Activated CD4-positive, alpha-beta T cell treated with anti-CD3 and anti-CD28 coated beads for 24 hours (primary cell): ENCODE measurements at regions not wholly inside any gene's neighbourhood (a gene's known extent, or its start where the extent isn't known, plus 50 kb on each side); places are given as distances from the start of the nearest gene placed in this dataset.
"Not testable (repeated sequence)": the region's sequence is repeated elsewhere in the genome, so short reads cannot be mapped to it uniquely, and the experiment has no call there.

Experiments used
- DNase-seq, 2 donors: peaks; one replicate each; pipeline ENCODE4 v3.0.0-alpha.2; 2020; ENCODE audit warnings: low read depth in 2 of 2

DNA sequence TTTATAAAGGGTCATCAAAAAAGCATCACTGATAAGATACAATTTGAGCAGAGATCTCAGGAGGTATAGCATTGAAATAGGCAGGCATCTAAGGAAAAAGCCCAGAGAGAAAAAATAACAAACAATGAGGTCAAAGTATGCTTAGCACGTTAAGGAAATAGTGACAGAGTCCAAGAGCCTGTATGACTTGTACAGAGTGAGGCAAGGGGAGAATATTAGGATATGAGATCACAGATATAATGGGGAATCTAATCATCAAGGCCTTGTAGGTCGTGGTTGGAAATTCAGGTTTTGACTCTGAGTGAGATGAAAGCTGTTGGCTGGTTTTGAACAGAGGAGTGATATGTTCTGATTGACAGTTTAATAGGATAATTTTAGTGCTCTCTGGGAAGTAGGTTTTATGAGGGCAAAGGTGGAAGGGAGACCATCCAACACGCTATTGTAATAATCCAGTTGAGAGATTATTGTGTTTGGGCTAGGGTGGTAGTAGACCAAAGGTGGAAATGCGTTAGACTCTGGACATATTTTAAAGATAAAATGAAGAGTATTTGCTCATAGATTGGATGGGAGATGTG, 644.6 kb upstream of the TMPRSS15 start:
- DNase-seq: no peak

DNA sequence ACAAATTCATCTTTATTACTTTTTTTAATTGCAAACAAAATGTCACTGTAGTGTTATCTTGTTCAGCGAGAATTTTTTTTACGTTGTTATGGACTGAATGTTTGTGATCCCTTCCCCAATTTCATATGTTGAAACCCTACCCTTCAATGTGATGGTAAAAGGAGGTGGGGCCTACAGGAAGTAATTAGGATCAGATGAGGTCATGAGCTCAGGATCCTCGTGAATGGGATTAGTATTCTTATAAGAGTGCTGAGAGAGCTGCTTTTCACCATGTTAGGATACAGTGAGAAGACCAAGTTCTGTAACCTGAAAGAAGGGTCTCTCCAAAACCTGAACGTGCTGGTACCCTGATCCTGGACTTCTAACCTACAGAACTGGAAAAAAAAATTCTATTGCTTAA, 646.0 kb upstream of the TMPRSS15 start:
- no peak for DNase-seq

DNA sequence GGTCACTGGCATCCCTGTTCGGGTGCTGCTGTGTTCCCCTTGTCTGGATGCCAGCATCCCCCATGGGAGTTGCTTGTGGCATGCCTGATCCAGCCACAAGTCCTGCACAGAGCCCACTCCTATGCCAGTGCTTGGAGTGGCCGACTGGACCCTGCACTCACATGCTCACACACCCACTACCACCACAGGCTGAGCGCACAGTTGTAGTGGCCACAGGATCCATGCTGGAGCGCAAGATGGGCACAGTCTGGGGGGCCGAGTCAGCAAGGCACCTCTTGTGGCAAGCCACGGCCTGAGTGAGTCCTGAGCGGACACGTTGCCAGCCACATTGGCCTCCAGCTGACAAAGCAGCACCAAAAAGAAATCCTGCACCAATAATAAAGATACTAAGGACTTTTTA, 661.6 kb upstream of the TMPRSS15 start:
- no peak for DNase-seq

DNA sequence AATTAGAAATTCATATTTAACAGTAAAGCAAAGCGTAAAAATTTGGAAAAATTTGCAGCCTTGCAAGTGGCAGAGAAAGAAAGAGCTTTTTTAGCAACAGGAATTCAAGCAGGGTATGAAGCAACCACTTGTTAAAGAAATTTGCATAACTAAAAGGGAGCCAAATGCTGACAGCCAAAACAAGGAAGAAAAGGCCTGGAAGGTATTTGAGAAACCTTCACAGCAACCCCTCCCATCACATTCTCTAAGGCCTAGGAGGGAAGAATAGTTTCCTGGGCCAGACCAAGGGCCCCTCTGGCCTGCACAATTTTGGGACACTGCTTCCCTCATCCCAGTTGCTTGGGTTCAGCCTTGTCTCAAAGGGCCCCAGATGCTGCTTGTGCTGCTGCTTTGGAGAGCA, 672.4 kb upstream of the TMPRSS15 start:
- no peak for DNase-seq

DNA sequence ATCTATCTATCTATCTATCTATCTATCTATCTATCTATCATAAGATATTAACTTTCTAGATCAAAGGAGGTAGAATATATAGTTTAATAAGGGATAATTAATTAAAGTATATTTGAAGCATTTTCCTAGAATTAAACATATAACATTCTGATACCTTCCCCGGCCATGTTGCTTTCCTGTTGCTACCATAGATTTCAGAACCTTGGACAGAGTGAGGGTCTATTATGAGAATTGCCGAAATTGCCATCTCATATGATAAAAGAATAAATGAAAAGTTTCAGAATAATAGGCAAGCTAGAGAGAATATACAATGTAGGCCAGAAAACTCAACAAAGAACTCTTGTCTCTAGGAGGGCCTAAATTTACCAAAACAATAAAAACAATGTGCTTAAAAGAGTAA, 706.1 kb upstream of the TMPRSS15 start:
- DNase-seq: no peak

DNA sequence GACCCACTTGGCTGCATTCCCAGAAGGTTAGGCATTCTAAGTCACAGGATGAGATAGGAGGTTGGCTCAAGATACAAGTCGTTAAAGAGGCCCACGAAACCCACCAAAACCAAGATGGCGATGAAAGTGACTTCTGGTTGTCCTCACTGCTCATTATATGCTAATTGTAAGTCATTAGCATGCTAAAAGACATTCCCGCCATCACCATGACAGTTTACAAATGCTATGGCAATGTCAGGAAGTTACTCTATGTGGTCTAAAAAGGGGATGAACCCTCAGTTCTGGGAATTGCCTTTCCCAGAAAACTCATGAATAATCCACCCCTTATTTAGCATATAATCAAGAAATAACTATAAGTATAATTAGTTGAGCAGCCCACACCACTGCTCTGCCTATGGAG, 715.7 kb upstream of the TMPRSS15 start:
- DNase-seq: not testable (repeated sequence)

DNA sequence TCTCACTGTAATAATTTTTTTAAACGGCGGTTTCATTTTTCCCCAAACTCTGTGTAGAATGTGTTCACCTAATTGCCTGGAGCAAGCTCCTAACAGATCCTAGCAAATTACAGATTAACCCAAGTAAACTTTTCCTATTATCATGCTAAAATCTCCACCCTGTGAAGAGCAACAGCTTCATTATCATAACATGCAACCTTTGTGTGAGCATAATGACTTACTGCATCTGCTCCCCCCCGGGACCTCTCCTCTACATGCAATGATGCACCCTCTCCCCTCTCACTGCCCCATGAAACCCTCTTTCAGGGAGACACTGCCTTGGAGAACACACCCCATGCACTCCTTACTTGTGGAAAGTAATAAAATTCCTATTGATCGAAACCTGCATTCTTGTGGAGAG, 717.0 kb upstream of the TMPRSS15 start:
- DNase-seq: no peak

DNA sequence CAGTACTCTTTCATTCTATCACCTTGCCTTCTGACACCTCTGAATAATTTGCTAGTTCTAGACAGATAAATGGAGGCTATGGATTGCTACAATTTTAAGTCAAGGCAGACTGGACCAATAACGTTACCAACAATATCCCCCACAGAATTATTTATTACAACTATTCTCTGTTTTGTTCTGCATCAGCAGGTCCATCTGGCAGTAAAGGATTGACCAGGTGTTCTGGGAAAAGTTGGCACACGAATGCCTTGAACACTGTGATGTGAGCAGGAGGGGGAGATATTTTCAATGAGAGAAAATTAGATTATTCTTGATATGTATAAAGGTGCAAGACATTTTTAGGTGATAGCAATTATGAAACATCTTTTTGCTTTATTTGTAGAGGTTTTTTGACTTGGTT, 718.8 kb upstream of the TMPRSS15 start:
- DNase-seq: no peak

DNA sequence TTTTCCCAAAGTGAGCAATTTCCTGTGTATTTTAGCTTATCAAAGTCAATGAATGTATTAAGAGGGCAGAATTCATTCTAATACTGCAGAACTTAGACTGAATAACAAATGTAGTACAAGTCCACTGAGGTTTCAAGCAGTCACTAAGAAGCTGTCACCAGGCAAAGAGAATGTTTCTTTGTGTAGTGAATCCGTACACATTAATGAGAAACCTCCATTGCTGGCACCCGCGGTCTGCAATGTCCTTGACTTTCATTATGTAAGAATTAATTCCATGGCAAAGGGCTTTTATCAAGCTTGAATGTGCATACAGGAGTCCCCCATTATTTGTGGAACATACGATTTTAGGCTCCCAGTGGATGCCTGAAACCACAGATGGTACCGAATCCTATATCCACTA, 719.5 kb upstream of the TMPRSS15 start:
- no peak for DNase-seq

DNA sequence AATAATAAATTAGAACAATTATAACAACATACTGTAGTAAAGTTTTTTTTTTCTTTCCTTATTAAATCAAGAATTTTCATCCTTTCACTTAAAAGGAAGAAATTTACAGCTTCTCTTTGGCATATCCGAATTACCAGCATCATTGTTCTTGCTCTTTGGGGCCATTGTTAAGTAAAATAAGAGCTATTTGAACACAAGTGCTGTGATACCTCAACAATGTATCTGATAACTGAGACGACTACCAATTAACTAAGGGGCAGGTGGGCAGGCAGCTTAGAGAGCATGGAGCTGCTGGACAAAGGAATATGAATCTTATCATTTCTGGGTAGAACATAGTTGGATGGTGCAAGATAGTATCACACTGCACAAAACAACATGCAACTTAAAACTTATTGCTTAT, 719.9 kb upstream of the TMPRSS15 start:
- no peak for DNase-seq

DNA sequence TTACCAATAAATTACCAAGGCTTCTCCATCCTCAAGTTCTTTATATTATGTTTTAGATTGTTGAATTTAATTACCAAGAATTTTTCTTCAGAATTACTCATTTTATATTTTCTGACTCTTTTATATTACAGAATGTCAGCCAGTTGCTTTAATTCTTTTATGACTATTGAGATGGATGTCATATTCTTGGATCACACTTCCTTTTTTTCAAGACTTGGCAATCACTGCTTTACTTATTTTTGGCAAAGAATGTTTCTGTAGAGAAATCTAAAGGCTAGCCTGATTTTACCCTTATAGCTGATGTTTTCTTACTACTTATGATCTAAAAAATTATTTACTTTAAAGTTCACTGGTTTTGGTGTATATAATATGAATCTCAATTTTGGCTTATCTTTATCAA, 721.1 kb upstream of the TMPRSS15 start:
- DNase-seq: no peak

DNA sequence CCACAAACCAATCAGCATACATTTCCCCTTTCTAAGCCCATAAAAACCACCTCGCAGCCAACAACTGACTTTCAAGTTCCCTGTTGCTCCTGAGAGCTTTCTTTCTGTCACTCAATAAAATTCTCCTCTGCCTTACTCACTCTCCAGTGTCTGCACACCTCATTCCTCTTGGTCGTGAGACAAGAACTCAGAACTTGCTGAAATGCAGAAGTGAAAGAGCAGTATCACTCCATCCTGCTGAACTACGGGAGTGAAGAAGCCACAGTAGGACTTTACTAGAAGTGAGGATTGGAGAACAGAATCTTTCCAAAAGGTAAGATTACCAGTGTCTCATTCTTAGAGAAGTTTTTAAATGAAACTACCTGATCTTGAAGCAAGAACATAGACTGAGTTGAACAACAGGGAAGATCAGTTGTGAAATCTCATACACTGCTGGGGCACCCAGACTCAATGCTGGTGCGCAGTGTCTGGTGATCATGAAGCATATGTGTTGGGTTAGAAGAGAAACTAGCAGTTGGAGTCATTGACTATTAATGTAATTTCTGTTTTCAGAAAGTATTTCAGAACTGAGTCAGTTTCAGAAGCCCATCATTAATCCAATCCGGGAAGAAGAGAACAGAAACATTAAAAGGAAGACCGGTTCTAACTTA, 726.9 kb upstream of the TMPRSS15 start:
- DNase-seq: no peak

DNA sequence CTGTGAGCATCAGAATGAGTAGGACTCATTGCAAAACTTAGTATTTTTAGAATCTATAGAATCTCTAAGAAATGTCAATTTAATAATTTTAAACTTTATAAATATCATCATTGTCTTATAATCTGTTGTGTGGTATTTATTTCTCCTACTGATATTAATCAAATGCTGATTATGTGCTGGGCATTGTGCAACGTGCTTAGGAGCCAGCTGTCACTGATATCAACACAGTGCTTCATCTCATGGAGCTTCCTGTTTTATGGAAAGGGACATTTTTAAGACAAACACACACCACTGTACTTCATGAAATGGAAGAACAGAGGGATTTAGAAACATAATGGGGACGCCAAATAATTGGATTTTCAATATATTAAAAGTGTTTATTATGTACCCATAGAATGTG, 737.9 kb upstream of the TMPRSS15 start:
- no peak for DNase-seq

DNA sequence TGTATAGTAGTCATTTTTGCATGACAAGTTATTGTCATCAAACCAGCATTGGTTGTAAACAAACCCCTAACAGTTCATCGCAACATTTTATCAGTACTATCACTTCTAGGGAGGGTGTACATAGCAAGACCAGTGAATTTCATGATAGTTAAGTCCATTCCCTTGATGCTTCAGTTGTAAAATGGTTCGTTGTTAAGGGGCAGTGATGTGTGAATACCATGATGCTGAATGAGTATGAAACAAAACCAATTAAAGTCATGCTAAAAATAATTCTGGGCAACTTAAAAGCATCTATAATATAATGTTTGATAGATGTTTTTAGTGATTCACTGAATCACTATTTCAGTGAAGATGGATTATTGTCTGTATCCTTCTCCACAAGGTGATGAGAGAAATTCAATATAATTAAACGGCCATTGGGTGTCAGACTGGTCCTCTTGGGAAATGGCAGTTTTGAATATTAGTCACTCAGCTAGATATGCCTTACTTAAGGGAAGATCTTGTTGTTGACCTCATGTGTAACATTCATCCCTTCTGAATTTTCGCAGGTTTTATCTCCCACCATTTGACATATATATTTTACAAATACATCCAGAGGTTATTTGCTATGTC, 742.2 kb upstream of the TMPRSS15 start:
- no peak for DNase-seq

DNA sequence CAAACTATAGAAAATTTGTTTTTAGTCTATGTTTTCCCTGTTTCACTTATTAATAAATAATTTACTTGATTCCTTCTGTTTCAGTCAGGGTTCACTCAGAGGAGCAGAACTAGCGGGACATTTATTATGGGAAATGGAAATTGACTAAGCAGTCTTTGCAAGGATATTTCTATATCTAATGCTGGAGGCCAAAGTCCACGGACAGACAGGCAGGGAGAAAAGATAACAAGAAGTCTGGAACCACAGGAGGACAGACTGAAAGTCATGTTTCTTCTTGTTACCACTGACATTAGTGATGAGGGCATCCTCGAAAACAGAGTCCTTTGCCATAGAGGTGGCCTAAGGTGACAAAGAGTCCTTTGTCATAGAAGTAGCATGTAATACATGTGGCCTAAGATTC, 744.5 kb upstream of the TMPRSS15 start:
- DNase-seq: no peak

DNA sequence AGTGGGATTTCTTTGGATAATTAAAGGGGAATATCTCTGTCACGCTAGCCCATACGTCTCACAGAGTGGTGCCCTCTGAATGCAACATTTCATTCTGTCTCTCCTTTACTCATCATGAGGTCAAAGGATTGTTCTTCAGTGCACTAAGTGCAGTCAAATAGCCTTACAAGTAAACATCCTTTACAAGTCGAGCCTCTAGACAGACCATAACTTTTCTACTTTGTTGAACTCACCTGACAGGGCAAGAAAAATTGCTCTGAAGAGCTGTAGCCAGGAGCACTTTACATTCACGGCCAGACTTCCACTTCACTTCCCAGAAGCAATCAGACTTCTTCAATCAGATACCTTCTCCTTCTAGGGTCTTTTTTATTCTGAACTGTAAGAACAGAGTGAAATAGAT, 768.0 kb upstream of the TMPRSS15 start:
- DNase-seq: no peak

DNA sequence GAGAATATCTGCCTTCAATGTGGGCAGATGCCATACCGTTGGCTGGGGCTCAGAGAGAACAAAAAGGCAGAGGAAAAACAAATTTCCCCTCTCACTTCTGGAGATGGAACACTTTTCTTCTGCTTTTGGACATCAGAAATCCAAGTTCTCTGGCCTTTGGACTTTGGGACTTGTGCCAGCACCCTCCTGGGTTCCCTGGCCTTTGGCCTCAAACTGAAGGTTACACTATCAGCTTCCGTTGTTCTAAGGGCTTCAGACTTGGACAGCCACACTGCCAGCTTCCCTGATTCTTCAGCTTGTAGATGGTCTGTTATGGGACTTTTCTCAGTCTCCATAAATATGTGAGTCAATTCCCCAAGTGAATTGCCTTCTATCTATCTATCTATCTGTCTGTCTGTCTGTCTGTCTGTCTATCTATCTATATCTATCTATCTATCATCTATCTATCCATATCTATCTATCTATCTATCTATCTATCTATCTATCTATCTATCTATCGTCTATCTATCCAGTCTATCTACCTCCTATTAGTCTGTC, 778.1 kb upstream of the TMPRSS15 start:
- DNase-seq: no peak

DNA sequence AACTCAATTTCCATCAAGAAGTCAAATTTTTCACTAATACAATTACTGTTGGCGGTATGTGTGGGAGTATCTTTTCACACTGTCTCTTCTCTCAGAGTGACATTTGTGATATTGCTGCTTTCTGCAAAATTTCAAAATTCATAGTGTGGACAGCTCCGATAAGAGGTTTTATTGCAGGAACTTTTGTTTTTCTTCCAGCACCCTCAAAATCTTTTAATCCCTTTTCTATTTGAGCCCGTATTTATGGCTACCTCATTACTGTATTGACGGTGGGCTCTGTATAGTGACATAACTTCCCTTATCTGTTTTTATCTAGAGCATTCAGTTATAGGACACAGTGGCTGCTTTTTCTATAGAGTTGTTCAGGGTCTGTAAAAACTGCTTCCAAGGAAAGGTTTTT, 794.4 kb upstream of the TMPRSS15 start:
- DNase-seq: no peak

DNA sequence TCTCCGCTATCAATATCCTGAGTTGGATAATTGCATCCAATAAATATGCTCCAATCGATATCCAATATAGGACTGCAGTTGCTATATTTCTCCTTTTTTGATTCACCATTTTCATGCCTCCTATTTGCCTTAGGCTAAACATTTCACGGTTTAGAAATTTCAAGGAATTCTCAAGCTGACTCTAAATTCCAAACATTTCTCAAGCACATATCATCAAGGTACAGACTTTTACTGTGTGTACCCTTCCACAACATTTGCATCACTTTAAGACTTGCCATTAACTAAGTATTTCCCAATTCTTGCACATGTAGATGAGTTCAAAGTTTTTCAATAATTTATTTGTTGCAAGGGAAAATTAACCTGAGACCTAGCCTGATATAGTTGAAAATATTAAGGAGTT, 795.2 kb upstream of the TMPRSS15 start:
- no peak for DNase-seq

DNA sequence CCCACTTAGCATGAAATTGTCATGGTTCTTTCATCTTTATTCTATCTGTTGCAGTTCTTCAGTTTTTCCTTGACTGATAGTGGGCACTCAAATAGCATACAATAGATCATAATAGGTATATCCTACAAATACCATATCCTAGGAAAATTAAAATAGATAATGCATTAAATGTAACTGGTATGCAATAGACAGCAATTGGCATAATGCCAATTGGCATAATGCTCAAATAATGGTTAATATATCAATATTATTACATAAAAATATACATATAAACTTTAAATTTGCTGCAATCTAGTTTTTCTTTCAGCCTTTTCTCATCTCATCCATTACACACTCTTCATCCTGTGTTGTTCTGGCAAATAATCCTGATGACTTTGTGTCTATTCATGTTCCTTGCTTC, 814.6 kb upstream of the TMPRSS15 start:
- DNase-seq: no peak

DNA sequence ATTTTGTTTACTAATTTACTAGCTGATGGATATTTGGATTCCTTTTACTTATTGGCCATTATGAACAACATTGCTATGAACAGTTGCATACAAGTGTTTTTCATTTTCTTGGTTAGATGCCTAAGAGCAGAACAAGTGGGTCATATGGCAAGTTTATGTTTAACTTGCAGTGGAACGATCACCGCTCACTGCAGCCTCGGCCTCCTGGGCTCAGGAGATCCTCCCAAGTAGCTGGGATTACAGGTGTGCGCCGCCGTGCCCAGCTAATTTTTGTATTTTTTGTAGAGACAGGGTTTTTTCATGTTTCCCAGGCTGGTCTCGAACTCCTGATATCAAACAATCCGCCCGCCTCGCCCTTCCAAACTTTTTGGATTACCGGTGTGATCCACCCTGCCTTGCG, 820.5 kb upstream of the TMPRSS15 start:
- DNase-seq: no peak

DNA sequence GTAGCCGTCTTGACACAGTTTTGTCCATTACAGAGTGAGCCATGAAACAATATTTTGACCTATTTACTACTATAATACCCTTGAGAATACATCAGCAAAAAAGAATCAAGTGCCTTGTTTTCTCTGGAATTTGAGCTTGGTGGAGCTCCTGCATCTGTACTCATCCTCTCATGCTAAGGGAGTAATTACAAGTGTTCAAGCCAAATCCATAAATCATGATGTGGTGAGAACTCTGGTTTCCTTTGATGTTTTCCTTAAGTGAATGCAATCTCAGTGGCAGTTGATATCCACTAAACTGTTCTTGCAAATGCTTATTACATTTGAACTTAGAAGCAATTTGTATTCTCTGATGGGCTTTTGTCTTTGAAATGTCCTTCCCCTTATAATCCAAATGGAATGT, 824.6 kb upstream of the TMPRSS15 start:
- no peak for DNase-seq

DNA sequence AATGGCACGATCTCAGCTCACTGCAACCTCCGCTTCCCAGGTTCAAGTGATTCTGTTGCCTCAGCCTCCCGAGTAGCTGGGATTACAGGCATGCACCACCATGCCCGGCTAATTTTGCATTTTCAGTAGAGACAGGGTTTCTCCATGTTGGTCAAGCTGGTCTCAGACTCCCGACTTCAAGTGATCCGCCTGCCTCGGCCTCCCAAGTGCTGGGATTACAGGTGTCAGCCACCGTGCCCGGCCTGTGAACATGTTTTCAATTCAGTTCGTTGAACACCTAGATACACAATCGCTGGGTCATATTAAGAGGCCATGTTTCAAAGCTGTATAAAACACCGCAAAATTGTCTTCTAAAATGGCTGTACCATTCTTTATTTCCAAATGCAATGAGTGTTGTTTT, 830.3 kb upstream of the TMPRSS15 start:
- not testable (repeated sequence) for DNase-seq

DNA sequence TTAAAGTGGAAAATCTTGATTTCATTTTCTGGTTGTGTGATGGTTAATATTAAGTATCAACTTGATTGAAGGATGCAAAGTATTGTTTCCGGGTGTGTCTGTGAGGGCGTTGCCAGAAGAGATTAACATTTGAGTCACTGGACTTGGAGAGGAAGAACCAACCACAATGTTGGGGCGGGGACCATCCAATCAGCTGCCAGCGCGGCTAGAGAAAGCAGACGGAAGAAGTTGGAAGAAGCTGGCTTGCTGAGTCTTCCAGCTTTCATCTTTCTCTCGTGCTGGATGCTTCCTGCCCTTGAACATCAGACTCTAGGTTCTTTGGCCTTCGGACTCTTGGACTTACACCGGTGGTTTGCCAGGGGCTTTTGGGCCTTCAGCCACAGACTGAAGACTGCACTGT, 832.6 kb upstream of the TMPRSS15 start:
- no peak for DNase-seq
